ENCODE measurements at regions not wholly inside any gene's neighbourhood (a gene's known extent, or its start where the extent isn't known, plus 50 kb on each side); places are given as distances from the start of the nearest gene placed in this dataset.
"Not testable (repeated sequence)": the region's sequence is repeated elsewhere in the genome, so short reads cannot be mapped to it uniquely, and the experiment has no call there.

DNA sequence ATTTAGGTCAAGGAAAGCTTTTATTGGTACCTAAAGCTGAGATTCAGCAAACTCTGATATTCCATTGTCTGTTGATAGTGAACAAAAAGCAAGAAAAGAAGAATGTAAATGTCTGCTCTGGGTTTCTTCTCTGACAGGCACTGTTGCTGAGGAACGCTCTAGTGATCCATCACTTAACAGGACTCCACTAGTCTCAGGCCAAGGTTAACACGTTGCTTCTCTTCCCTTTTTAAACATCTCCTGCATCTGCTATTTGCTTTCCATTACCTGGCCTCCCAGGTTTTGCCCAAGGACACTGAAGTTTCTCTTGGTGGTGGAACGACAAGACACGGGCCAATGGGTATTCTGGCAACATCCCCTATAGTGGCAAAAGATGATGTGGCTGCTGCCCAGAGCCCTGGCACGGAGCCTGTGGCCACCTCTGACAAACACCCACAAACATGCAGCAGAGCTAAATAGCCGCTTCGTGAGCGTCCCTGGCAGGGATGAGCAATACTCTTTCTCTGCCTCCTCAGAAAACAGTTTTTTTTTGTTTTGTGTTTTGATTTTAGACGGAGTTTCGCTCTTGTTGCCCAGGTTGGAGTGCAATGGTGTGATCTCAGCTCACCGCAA, 97.8 kb upstream of the AKAP13 start:
- TF ChIP-seq, protein P1, sequence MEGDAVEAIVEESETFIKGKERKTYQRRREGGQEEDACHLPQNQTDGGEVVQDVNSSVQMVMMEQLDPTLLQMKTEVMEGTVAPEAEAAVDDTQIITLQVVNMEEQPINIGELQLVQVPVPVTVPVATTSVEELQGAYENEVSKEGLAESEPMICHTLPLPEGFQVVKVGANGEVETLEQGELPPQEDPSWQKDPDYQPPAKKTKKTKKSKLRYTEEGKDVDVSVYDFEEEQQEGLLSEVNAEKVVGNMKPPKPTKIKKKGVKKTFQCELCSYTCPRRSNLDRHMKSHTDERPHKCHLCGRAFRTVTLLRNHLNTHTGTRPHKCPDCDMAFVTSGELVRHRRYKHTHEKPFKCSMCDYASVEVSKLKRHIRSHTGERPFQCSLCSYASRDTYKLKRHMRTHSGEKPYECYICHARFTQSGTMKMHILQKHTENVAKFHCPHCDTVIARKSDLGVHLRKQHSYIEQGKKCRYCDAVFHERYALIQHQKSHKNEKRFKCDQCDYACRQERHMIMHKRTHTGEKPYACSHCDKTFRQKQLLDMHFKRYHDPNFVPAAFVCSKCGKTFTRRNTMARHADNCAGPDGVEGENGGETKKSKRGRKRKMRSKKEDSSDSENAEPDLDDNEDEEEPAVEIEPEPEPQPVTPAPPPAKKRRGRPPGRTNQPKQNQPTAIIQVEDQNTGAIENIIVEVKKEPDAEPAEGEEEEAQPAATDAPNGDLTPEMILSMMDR (conservative IDR thresholded peaks at IDR 0.05) = no peak
- no peak overlapping the region for H3K27ac Mint-ChIP-seq
- H3K36me3 ChIP-seq (ENCODE audit: control insufficient read depth, insufficient read depth, low read length) = no peaks in the 10 kb centered on the region
- no peaks in the 10 kb centered on the region for H3K4me1 Mint-ChIP-seq
- no peak overlapping the region for H3K9ac ChIP-seq (ENCODE audit: extremely low read depth, low read length, poor library complexity, severe bottlenecking)
- H3K9me3 Mint-ChIP-seq = no peaks in the 10 kb centered on the region
- no peaks in the 10 kb centered on the region for H3K9me3 ChIP-seq (ENCODE audit: control insufficient read depth, low read length)
- H3K4me3 ChIP-seq (ENCODE audit: low read length) = no peak overlapping the region
- no peaks in the 10 kb centered on the region for H3K4me1 ChIP-seq (ENCODE audit: control insufficient read depth, insufficient read depth, low read length)
- H3K27me3 Mint-ChIP-seq (ENCODE audit: insufficient read depth) = peaks cover 2% of the 10 kb centered on the region
- H3K4me3 Mint-ChIP-seq = no peak overlapping the region
- H3K36me3 Mint-ChIP-seq (ENCODE audit: low read depth) = no peaks in the 10 kb centered on the region
- DNase-seq = no peak
- WGBS, 2 experiments (ENCODE audit: insufficient coverage in 1 of 2, insufficient read length in 1 of 2) = 92 to 95% methylated on average over 8 to 11 of the region's 11 CpGs
- no peaks in the 10 kb centered on the region for H3K27me3 ChIP-seq (ENCODE audit: control insufficient read depth, insufficient read depth, low read length, poor library complexity, severe bottlenecking)
- H3K27ac ChIP-seq (ENCODE audit: low read depth, low read length) = no peak overlapping the region

DNA sequence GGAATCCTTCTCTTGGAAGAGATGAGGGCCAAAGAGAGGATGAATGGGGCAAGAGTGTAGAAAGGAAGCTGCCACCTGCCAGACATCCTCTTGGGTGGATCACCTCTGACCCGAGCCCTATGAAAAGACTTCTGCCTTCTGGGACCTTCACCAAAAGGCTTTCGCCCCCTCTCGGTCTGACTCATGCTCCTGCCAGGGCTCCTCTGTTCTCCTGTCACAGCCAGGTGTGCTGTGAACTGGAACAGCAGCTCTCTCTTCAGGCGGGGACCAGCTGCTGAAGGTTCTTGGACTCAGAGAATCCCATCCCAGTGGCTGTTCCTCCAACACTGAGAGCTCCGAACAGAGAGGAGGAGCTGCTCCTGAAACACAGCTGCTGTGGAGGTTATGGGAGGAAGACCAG, 96.6 kb upstream of the AKAP13 start:
- H3K27ac Mint-ChIP-seq; H3K9me3 Mint-ChIP-seq; H3K9me3 ChIP-seq (ENCODE audit: control insufficient read depth, low read length); H3K4me1 Mint-ChIP-seq; H3K27me3 Mint-ChIP-seq (ENCODE audit: insufficient read depth); H3K4me1 ChIP-seq (ENCODE audit: control insufficient read depth, insufficient read depth, low read length); H3K9ac ChIP-seq (ENCODE audit: extremely low read depth, low read length, poor library complexity, severe bottlenecking); H3K36me3 Mint-ChIP-seq (ENCODE audit: low read depth); H3K36me3 ChIP-seq (ENCODE audit: control insufficient read depth, insufficient read depth, low read length); H3K4me3 Mint-ChIP-seq; H3K4me3 ChIP-seq (ENCODE audit: low read length); H3K27me3 ChIP-seq (ENCODE audit: control insufficient read depth, insufficient read depth, low read length, poor library complexity, severe bottlenecking); H3K27ac ChIP-seq (ENCODE audit: low read depth, low read length): not testable (repeated sequence)
- 84% methylated on average over 5 of the region's 5 CpGs; no CpG with 5 or more reads in 1 of the 2 experiments for WGBS, 2 experiments (ENCODE audit: insufficient coverage in 1 of 2, insufficient read length in 1 of 2)
- DNase-seq = peak; percentile 78

DNA sequence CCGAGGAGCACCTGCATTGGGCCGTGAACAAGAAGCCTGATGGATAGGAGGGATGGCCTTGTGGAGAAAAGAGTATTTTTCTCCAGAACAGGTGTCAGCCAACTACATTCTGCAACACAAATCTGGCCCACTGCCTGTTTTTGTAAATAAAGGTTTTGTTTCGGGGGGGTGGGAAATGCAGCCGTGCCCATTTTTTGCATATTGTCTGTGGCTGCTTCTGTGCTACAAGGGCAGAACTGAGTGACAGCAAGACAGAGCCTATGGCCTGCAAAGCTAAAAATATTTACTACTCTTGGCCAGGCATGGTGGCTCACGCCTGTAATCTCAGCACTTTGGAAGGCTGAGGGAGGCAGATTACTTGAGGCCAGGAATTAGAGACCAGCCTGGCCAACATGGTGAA, 95.9 kb upstream of the AKAP13 start:
- Histone ChIP-seq H3K27ac (ENCODE audit: low read depth, low read length) (no peak overlapping the region), H3K36me3 (ENCODE audit: control insufficient read depth, insufficient read depth, low read length) (no peaks in the 10 kb centered on the region), H3K9ac (ENCODE audit: extremely low read depth, low read length, poor library complexity, severe bottlenecking) (no peak overlapping the region), H3K9me3 (ENCODE audit: control insufficient read depth, low read length) (no peaks in the 10 kb centered on the region), H3K27me3 (ENCODE audit: control insufficient read depth, insufficient read depth, low read length, poor library complexity, severe bottlenecking) (no peaks in the 10 kb centered on the region), H3K4me1 (ENCODE audit: control insufficient read depth, insufficient read depth, low read length) (no peaks in the 10 kb centered on the region), H3K4me3 (ENCODE audit: low read length) (no peak overlapping the region)
- Mint-ChIP-seq H3K27ac (no peak overlapping the region), H3K36me3 (ENCODE audit: low read depth) (no peaks in the 10 kb centered on the region), H3K4me3 (no peak overlapping the region), H3K27me3 (ENCODE audit: insufficient read depth) (peaks cover 2% of the 10 kb centered on the region), H3K4me1 (no peaks in the 10 kb centered on the region), H3K9me3 (no peaks in the 10 kb centered on the region)
- DNase-seq = no peak
- TF ChIP-seq, protein P1 (conservative IDR thresholded peaks at IDR 0.05) = no peak
- 85 to 95% methylated on average over 5 of the region's 5 CpGs for WGBS, 2 experiments (ENCODE audit: insufficient coverage in 1 of 2, insufficient read length in 1 of 2)

Data from endodermal cell (in vitro differentiated cells).